ENCODE measurements at regions not wholly inside any gene's neighbourhood (a gene's known extent, or its start where the extent isn't known, plus 50 kb on each side); places are given as distances from the start of the nearest gene placed in this dataset.

- Histone ChIP-seq H3K4me1 (ENCODE audit: control insufficient read depth, extremely low read depth, insufficient read depth, low read length) (peaks cover 12% of the 10 kb centered on the region), H2AFZ (ENCODE audit: low read depth, low read length) (no peak overlapping the region), H3K79me2 (ENCODE audit: control insufficient read depth, insufficient read depth, low read length) (no peaks in the 10 kb centered on the region), H3K27me3 (ENCODE audit: control insufficient read depth in 2 of 2, insufficient read depth in 2 of 2, low read length in 2 of 2) (no peaks in the 10 kb centered on the region), H3K9ac (replicated peaks; ENCODE audit: extremely low read depth, insufficient read depth, low read length) (peak overlapping the region; percentile 37), H3K9me3 (replicated peaks; ENCODE audit: control insufficient read depth, insufficient read depth, low read length) (peaks cover 1% of the 10 kb centered on the region), H3K36me3 (ENCODE audit: control insufficient read depth in 2 of 2, extremely low read depth in 1 of 2, insufficient read depth in 2 of 2, low read length in 2 of 2) (no peaks in the 10 kb centered on the region), H3K27ac (ENCODE audit: insufficient read depth, low read depth, low read length) (peak overlapping the region; percentile 60), H4K20me1 (replicated peaks; ENCODE audit: control insufficient read depth, extremely low read depth, insufficient read depth, low read length) (no peaks in the 10 kb centered on the region), H3K4me2 (ENCODE audit: insufficient read depth, low read length) (peak overlapping the region; percentile 76), H3K4me3 (replicated peaks in 1 of 3; ENCODE audit: insufficient read depth in 1 of 3, low read depth in 1 of 3, low read length in 3 of 3) (peak overlapping the region in 1 of 3 experiments; percentile 43), H3K9me1 (replicated peaks; ENCODE audit: control insufficient read depth, extremely low read depth, insufficient read depth, low read length) (no peaks in the 10 kb centered on the region)
- ChIA-PET CTCF (no interaction called here), POLR2A (no interaction called here)
- no peak for TF ChIP-seq GATA2 (IDR thresholded peaks at IDR 0.05; ENCODE audit: insufficient read depth, insufficient read length, low read depth, low read length)
- no peak for TF ChIP-seq MYC (IDR thresholded peaks at IDR 0.05; ENCODE audit: low read depth, low read length)
- TF ChIP-seq EZH2 (IDR thresholded peaks at IDR 0.05; ENCODE audit: borderline replicate concordance, low read depth, low read length, severe bottlenecking): no peak
- no peak for TF ChIP-seq CTCF (IDR thresholded peaks at IDR 0.05; ENCODE audit: extremely low read depth in 1 of 2, insufficient read depth in 1 of 2, low read depth in 1 of 2, low read length in 2 of 2)
- no peak for TF ChIP-seq POLR2AphosphoS5 (IDR thresholded peaks at IDR 0.05; ENCODE audit: insufficient read depth, low read depth, low read length)
- TF ChIP-seq, protein P1, sequence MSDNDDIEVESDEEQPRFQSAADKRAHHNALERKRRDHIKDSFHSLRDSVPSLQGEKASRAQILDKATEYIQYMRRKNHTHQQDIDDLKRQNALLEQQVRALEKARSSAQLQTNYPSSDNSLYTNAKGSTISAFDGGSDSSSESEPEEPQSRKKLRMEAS (IDR thresholded peaks at IDR 0.05; ENCODE audit: insufficient read depth, insufficient read length): no peak
- TF ChIP-seq FOS (IDR thresholded peaks at IDR 0.05; ENCODE audit: borderline replicate concordance, insufficient read depth, low read length): no peak
- TF ChIP-seq POLR2A (IDR thresholded peaks at IDR 0.05; ENCODE audit: low read depth, low read length): no peak
- no peak for TF ChIP-seq JUN (IDR thresholded peaks at IDR 0.05; ENCODE audit: borderline replicate concordance, insufficient read depth, insufficient read length, low read depth)
- BruUV-seq (replicated peaks): no TSS peak
- dilution Hi-C loops (cut with MboI; ENCODE audit: extremely low pct_ligation_motif_present, low sequenced_read_pairs) (no loop called here), intact Hi-C loops (cut with micrococcal nuclease) (no loop called here)
- peak; percentile 34 for DNase-seq (ENCODE audit: low read depth, low spot score)
- no peak for FAIRE-seq
Observed at GRCh38 chr5:167050568-167051401, 1240.7 kb upstream of the WWC1 start.

All from endothelial cell of umbilical vein (primary cell).